NB4 (cell line): ENCODE measurements at regions not wholly inside any gene's neighbourhood (a gene's known extent, or its start where the extent isn't known, plus 50 kb on each side); places are given as distances from the start of the nearest gene placed in this dataset.

ENCODE experiments used
- TF ChIP-seq, protein P1 (sequence below): IDR thresholded peaks from 2 replicates; pipeline ENCODE4 v1.6.1; 2011; ENCODE audit warnings: low read depth, low read length
- TF ChIP-seq, protein P2 (sequence below): IDR thresholded peaks from one replicate; pipeline ENCODE4 v1.5.1; 2012; ENCODE audit warnings: low read depth, low read length

DNA sequence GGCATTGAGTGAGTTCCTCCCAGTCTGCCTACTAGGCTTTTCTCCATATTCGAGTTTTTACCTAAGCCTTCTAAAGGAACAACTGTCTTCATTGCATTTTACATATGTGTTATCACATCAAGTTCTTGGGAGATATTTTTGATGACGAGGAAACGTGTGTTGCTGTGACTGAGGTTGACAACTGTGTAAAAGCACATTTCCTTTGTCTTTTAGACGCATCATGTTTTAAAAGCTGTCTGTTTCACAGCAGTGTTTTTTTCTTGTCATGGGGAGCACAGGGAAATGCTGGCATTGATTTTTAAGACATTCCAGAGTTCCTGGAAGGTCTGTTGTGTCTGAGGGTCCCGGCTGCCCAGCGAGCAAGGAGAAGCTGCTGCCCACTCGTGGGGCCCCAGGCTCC lies 381.8 kb downstream of the DCDC2C start:
- TF ChIP-seq, protein P1, sequence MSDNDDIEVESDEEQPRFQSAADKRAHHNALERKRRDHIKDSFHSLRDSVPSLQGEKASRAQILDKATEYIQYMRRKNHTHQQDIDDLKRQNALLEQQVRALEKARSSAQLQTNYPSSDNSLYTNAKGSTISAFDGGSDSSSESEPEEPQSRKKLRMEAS: no peak
- TF ChIP-seq, protein P2, sequence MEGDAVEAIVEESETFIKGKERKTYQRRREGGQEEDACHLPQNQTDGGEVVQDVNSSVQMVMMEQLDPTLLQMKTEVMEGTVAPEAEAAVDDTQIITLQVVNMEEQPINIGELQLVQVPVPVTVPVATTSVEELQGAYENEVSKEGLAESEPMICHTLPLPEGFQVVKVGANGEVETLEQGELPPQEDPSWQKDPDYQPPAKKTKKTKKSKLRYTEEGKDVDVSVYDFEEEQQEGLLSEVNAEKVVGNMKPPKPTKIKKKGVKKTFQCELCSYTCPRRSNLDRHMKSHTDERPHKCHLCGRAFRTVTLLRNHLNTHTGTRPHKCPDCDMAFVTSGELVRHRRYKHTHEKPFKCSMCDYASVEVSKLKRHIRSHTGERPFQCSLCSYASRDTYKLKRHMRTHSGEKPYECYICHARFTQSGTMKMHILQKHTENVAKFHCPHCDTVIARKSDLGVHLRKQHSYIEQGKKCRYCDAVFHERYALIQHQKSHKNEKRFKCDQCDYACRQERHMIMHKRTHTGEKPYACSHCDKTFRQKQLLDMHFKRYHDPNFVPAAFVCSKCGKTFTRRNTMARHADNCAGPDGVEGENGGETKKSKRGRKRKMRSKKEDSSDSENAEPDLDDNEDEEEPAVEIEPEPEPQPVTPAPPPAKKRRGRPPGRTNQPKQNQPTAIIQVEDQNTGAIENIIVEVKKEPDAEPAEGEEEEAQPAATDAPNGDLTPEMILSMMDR: no peak
